GM13977 (cell line): ENCODE measurements at regions not wholly inside any gene's neighbourhood (a gene's known extent, or its start where the extent isn't known, plus 50 kb on each side); places are given as distances from the start of the nearest gene placed in this dataset.
"Not testable (repeated sequence)": the region's sequence is repeated elsewhere in the genome, so short reads cannot be mapped to it uniquely, and the experiment has no call there.

ENCODE experiments used
- DNase-seq: peaks from one replicate; pipeline ENCODE4 v3.0.0; 2012; ENCODE audit warnings: low spot score
- in situ Hi-C: fragments of 300-500 bp; cut with MboI; formaldehyde crosslinking; loops from one replicate; pipeline ENCODE4 v1.12.0; 2022; ENCODE audit warnings: low sequenced_read_pairs, low pct_unique_long_range_greater_than_20kb, mixed read lengths, inconsistent platforms; ENCODE audit not compliant: unreplicated experiment
- TF ChIP-seq, protein P1 (sequence below): IDR thresholded peaks from 2 replicates; pipeline ENCODE4 v1.5.1; 2012; ENCODE audit warnings: mild to moderate bottlenecking, control low read depth; ENCODE audit not compliant: insufficient read depth; ENCODE audit errors: extremely low read depth, missing control alignments

DNA sequence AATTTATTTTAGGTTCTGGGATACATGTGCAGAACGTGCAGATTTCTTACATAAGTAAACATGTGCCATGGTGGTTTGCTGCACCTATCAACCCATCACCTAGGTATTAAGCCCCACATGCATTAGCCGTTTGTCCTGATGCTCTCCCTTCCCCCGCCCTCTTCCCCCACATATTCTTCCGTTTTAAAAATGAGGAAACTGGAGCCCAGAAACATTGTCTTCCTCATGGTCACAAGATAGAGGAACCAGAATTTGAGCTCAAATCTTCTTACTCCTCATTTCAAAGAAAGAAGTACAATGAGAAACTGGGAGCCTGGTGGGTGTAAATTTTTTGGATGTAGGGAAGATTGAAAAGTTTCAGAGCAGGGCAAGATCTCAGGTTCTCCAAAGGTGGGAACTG is 56.1 kb upstream of the USP3 start:
- DNase-seq, result no peak
- in situ Hi-C loops, result no loop called here
- TF ChIP-seq, protein P1, sequence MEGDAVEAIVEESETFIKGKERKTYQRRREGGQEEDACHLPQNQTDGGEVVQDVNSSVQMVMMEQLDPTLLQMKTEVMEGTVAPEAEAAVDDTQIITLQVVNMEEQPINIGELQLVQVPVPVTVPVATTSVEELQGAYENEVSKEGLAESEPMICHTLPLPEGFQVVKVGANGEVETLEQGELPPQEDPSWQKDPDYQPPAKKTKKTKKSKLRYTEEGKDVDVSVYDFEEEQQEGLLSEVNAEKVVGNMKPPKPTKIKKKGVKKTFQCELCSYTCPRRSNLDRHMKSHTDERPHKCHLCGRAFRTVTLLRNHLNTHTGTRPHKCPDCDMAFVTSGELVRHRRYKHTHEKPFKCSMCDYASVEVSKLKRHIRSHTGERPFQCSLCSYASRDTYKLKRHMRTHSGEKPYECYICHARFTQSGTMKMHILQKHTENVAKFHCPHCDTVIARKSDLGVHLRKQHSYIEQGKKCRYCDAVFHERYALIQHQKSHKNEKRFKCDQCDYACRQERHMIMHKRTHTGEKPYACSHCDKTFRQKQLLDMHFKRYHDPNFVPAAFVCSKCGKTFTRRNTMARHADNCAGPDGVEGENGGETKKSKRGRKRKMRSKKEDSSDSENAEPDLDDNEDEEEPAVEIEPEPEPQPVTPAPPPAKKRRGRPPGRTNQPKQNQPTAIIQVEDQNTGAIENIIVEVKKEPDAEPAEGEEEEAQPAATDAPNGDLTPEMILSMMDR, result no peak

DNA sequence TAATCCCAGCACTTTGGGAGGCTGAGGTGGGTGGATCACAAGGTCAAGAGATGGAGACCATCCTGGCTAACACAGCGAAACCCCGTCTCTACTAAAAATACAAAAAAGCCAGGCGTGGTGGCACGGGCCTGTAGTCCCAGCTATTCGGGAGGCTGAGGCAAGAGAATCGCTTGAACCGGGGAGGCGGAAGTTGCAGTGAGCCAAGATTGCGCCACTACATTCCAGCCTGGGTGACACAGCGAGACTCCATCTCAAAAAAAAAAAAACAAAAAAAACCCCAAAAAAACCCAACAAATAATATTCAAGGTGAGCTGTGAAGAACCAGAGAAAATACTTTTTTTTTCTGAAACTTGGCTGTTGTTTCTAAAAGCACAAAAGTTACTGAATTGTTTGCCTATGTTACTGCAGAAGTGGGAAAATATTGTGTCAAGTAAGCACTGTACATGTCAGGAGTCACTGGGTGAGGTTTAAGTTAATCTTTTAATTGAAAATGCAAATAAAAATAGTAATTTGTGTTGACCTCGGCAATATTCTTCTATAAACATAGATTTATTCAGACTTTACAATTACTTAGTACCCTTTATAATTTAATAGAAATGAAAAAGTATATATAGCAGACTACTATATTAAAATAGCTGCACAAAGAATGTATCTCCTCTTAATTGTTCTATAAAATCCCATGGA is 55.4 kb upstream of the USP3 start:
- DNase-seq, in situ Hi-C loops: not testable (repeated sequence)

DNA sequence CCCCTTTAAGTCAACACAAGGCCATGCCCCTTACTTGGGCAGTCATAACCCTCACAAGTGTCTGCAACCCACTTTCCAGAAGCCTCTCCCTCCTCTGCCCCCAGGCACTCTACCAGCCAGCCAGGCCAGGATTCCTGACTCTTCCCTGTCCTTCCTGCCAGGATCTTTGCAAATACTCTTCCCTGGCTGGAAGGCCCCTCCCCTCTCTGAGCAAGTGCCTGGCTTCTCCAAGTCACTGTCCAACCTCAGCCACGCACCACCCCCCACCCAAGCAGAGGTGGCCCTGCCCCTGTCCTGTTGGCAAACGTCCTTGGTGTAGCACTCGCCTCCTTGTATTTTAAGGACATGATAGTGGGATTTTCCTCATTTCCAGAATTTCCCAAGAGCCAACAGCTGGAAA is 54.7 kb upstream of the USP3 start:
- TF ChIP-seq, protein P1, result no peak
- no peak for DNase-seq
- in situ Hi-C loops, result loop anchor here (25.0 kb wide), 1 partner anchor 613 kb away; no protein-coding TSS in a partner anchor

DNA sequence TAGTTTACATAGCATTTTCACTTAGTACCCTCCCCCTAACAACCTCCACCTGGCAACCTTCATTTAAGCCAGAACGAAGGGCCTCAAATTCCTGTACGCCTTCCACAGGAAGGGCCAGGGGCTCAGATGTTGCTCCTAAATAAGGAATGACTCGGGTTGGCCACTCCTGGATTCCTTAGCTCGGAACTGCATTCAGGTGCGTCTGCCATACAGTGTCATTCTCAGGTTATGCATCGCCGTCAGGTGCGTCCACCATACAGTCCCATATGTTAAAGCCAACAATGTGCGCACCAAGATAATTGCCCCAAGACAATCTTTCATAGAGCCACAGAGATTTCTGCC is 53.5 kb upstream of the USP3 start:
- no peak for DNase-seq
- in situ Hi-C loops, result loop anchor here (25.0 kb wide), 1 partner anchor 611 kb away; no protein-coding TSS in a partner anchor
- TF ChIP-seq, protein P1, result no peak

DNA sequence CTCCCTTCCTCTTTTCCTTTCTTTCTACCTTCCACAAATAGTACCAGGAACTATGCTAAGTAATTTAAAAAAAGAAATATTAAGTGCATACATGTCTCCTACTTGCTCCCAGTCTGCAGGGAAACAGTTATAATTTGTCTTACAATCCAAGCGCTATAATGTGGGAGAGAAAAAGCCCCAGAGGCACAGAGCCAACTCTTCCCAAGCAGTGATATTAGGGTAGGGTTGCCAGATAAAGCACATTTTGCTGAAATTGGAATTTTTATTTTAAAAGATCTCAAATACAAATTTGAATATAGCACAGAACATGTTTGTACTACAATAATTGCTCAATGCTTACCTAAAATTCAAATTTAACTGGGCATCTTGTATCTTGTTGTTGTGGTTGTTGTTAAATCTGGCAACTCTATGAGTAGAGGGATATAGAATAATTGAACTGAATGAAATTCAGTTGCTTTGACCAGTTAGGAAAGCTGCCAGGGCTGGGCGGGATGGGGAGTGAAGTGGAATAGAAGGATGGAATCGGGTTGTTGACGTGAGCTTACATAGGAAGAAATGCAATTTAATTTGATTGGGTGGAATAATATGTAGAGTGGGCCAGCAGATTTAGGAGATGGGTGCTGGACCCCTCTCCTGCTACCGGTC is 52.6 kb upstream of the USP3 start:
- no peak for DNase-seq
- TF ChIP-seq, protein P1, result no peak
- in situ Hi-C loops, result loop anchor here (25.0 kb wide), 1 partner anchor 611 kb away; no protein-coding TSS in a partner anchor

DNA sequence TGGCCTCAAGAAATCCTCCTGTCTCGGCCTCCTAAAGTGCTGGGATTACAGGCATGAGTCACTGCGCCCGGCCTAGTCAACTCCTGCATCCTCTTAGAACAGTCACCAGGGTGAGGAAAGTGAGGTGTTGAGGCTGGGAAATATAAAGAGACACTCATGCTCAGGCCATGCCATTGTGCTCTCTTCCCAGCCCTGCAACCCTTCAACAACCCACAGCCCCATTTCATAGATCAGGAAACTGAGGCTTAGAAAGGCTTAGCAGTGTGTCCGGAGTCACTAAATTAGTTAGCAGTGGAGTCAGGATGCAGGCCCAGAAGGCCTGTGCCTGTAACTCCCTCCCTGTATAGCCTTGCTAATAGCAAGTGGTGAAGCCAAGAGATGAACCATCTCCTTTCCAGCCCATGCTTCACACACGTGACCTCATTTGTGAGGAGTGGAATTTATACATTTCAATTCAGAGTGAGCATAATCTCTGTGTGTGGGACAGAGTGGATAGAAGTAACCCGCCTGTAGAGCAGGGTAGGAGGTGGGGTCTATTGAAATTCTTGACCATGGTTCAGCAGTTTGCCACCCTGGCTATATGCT is 51.7 kb upstream of the USP3 start:
- in situ Hi-C loops, result loop anchor here (25.0 kb wide), 1 partner anchor 610 kb away; no protein-coding TSS in a partner anchor
- TF ChIP-seq, protein P1, result no peak
- DNase-seq, result no peak
